Activated CD4-positive, CD25-positive, alpha-beta regulatory T cell (primary cell): ENCODE measurements at regions not wholly inside any gene's neighbourhood (a gene's known extent, or its start where the extent isn't known, plus 50 kb on each side); places are given as distances from the start of the nearest gene placed in this dataset.
"Not testable (repeated sequence)": the region's sequence is repeated elsewhere in the genome, so short reads cannot be mapped to it uniquely, and the experiment has no call there.

Experiments
- DNase-seq, 4 experiments: peaks; one replicate each; lab custom pipeline; 2025; lab: John Stamatoyannopoulos, UW

DNA sequence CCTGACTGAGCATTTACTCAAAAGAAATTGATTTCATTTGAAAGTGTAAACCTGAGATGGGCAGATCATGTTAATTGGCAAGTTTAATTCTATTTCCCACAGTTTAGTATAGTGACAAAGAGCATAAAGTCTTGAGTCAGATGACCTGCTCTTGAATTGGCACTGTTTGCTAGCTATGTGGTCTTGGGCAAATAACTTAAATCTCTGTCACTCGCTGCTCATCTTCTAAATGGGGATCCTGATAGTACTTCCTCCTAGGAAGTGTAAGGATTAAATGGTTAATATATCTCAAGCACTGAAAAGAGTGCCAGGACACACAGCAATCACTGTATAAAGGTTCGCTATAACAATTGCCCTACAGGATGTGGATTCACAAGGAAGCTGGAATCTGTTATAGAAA lies 242.8 kb upstream of the JADE1 start:
- no peak for DNase-seq

DNA sequence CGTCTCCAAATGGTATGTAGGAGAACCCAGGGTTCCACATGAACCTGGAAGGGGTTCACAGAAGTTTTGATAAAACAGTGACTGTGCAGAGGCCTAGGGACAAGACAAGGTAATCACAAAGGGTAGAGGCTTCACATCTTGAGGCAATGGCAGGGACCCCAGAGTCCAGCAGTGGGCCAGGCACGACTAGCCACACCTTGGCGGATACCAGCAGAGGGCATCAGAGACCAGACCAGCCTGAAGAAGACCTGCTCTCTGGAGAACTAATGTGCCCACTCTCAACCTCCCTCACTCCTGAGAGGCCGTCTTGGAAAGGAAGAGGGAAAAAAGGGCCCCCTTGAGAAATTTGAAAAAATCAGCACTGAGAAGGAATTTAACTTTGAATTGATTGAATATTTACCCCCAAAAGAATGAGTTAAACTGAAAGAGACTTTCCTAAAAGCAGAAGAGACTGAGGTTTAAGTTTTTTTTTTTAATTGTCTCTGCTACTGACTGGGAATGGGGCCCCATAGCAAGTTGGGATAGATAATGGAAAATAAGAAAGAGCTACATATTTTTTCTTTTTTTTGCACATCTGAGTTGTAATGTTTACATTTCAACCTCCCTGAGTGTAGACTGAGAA lies 243.8 kb upstream of the JADE1 start:
- no peak for DNase-seq

GRCh38 chr4:128565054-128565453 lies 244.4 kb upstream of the JADE1 start:
- DNase-seq, result no peak

DNA sequence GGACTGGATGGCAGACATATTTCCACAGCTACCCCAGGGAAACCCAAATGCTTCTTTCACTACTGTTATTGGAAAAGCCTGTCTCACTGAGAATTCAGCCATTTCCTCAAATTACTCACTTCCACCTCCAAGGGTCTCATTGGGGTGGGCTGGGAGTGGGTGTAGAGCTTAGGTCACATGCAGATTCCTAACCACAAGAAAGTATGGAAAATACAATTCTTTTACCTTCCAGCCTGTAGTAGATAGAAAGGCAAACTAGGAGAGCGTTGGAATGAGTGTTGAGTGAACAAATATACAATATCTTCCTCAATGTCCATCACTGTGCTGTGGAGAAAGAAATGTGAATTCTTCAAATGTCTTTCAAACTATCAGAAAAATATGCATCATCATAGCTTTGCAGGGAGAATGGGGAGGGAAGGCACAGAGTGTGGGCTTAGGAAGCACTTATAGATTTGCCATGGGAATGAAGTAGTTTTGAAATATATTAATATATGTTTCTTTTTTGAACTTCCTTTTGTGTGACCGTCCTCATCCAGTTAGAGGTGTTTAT lies 245.3 kb upstream of the JADE1 start:
- DNase-seq, result no peak

GRCh38 chr4:128560754-128561495 lies 248.6 kb upstream of the JADE1 start:
- DNase-seq, result no peak

GRCh38 chr4:128558896-128559679 lies 250.4 kb upstream of the JADE1 start:
- no peak for DNase-seq

DNA sequence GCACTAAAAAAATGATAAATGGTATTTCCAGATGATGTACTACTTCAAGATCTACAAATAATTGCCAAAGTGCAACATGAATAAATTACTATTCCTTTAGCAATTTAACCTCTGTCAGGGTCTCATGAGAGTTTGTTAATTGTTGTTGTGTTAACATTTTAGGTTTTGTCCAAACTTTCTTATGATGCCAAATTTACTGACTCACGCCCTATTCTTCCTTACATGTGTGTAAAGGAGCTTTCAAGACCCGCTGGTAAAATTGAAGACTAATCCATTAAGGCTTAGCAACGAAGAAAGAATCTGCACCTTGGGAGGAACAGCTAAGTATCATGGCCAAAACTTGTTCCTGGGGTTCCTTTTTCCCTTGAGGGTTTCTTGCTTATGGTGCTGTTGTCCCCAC lies 252.7 kb upstream of the JADE1 start:
- DNase-seq, result no peak

DNA sequence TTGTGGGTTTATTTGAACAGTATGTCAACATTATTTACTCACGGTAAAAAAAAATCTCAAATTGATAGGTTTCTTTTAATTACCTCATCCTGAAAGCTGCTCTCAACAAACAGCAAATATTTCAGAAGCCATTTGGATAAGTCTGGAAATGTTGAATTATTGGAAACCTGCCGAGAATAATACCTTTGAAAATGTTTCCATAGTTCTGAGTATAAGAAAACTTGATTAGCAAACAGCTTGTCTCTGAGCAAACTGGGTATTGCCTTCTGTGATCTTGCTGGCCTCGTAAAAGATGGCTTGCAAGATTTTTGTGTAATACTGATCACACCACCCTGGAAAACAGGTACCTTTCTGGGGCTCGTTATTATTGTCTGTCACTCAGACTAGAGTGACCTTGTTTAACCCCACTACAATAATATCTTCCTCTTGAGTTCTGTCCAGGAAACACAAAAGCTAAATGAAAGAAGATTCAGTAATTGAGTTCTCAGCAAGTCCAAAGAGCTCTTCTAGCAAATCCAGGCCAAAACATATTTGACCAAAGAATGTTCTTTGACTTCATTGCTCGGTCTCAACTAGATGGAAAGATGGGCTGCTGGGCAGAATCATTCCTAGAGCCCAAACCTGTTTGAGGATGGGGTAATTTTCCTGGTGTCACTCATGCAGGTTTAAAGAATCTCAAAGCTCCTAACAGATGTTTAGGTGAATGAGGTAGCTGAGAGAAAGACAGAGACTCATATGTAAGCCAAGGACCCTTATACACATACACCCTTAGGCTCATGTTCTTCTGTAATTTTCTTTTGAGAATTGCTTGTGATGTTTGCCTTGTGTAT lies 255.6 kb upstream of the JADE1 start:
- no peak for DNase-seq

DNA sequence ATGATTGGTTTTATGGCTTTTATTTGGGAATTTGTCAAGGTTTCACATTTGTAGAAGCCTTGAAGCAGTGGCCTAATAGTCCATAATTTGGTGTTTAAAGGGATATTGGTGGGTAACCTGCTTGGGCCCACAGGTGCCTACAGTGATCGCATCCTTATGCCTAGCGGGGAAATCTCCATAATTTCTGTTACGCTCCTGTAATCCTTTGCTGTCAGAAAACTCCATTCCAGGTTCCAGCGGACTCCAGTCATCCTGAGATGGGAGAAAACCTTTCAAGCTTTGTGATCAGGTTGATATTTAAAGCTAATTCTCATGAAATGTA lies 257.0 kb upstream of the JADE1 start:
- no peak for DNase-seq

DNA sequence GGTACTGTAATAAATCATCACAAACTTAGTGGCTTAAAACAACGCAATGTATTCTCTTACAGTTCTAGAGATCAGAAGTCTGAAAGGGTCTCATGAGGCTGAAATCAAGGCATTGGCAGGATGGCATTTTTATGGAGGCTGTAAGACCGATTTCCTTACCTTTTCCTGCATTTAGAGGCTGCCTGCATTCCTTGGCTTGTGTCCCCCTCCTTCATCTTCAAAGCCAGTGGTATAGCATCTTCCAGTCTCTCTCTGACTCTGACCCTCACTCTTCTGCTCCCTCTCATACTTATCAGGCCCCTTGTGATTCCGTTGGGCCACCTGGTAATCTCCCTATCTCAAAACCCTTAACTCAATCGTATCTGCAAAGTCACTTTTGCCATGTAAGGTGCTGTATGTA lies 258.2 kb upstream of the JADE1 start:
- no peak for DNase-seq

- no peak for DNase-seq
Observed at GRCh38 chr4:128550060-128550459, 259.4 kb upstream of the JADE1 start.

- DNase-seq, result no peak
Observed at GRCh38 chr4:128549636-128550035, 259.9 kb upstream of the JADE1 start.

DNA sequence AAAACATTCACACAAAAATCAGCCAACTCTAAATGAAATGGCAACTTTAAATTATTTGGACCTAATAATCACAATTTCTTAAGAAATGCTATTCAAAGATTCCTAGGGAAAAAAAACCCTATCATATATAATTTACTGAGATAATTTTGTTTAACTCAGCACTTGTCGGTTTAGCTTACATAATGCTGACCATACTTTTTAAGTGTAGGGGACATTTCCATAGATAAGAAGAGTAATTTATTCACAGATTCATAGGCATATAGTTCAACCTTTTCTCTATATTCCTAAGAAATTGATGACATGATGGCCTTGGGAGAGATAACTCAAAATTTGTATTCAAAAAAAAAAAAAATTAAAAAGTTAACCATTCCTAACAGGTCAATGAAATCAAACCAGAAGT lies 260.8 kb upstream of the PGRMC2 start:
- DNase-seq, result no peak

DNA sequence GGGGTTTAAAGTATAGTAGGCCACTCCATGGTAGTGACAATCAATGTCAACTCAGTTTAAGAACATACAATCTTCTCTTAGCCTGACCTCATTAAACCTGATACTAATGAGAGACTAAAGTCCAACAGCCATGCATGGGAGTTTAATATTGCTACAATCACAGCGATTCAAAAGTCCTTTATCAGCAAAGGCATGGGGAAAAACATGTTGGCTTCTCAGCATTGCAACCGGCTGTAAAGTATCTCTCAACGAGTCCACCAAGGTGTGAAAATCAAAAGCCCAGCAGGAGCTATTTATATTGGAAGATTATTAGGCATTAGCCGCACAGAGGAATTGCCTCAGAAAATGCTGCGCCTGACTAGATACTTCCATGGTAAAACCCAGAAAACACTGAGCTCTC lies 256.7 kb upstream of the PGRMC2 start:
- no peak for DNase-seq

DNA sequence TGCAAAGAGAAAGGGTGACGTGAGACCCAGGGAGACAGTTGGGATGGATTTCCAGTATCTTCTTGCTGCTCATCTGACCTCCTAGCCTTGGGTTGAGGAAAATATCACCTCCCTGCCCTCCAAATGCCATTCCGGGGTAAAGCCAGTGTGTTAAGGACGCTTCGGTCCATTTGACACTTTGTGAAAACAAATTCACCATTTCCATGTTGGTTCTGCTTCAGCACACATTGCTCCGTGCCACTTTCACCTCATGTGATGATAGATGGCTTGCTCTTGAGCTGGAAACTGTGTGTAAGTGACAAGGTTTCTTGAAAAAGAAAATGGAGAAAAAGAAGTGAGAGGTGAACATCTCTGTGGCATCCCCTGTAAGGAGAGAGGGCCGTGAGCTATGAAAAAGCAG lies 256.1 kb upstream of the PGRMC2 start:
- no peak for DNase-seq

DNA sequence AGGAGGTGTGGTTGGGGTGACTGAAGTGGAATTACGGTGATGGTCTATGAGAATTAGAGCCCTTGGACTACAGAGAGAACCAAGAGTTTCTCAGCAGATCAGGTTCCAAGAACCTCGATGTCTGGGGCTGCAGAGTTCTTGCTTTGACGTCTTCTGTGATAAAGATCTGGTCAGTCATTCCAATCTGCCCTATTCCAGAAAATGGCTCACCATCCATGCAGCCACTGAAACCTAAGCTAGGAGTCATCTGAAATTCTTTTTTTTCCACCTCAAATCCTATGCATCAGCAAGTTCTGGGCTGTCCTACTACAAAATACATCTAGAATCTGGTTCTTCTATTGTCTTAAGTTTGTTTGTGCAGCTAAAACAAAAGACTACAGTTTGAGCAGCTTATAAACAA lies 254.4 kb upstream of the PGRMC2 start:
- no peak for DNase-seq

DNA sequence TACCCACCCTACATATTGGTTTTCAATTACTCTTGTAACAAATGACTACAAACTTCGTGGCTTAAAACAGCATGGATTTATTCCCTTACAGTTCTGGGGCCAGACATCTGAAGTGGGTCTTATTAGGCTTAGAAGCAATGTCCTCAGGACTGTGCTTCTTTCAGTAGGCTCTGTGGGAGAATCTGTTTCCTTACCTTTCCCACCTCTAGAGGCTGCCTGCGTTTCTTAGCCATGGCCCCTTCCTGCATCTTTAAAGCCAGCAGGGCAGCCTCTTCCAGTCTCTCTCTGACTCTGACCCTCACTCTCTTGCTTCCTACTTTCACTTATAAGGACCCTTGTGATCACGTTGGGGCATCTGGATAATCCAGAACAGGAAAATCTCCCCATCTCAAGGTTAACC lies 252.5 kb upstream of the PGRMC2 start:
- DNase-seq, result no peak

GRCh38 chr4:128538111-128538882 lies 250.7 kb upstream of the PGRMC2 start:
- DNase-seq, result no peak

DNA sequence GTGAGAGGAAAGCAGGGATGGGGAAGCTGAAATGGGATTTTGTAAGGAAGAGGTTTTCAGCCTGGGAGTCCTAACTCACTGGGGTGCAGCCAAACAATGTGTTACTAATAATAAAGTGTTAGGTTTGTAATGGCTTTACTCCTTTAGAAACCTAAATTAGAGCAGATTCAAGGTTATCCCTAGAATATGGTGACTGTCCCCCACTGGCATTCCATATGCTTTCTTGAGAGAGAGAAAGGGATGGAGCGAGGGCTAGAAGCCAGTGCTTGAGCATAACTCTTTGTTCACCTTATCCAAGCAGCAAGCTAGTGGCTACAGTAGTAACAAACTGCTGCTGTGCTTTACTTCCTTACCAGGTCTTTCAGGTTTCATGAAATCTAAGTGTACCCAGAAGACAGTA lies 249.1 kb upstream of the PGRMC2 start:
- DNase-seq, result no peak

DNA sequence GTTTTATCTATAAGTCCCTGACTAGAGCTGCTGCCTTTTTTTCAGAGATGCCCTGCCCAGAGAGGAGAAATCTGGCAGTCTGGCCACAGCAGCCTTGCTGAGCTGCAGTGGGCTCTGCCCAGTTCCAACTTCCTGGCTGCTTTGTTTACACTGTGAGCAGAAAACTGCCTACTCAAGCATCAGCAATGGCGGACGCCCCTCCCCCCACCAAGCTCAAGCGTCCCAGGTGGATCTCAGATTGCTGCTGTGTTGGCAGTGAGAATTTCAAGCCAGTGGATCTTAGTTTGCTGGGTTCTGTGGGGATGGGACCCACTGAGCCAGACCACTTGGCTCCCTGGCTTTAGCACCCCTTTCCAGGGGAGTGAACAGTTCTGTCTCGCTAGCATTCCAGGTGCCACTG lies 247.9 kb upstream of the PGRMC2 start:
- DNase-seq, result not testable (repeated sequence)

DNA sequence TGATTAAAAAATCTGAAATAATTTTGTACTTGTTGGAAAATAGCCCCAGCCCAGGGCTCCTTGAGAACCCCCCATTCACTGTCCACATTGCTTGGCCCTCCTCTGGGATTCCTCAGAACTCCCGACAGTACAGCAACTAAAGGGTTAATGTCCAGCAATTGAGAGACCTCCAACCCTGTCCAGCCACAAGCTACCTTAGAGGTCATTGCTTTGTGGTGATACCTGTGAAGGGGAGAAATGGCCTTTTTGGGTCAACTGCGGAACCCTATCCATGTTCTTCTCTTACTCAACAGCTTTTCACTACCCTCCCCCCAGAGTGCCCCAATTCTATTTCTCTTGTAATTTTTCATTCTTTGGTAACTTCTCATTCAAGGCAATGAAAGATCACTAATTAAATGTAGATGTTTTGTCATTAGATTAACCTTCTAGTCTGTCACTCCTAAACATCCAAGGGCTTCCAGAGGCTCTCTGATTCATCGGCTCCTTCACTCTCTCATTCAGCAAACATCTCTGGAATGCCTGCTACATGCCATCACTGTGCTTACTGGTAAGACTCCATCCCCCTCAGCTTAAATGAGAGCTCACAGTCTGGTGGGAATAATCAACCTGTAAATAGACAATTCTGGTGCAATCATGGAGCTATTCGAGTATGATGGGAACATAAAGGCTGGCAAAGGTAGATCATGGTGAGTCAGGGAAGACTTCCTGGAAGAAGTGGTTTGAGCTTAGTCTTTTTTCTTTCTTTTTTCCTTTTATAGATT lies 241.4 kb upstream of the PGRMC2 start:
- no peak for DNase-seq
